Activated CD4-positive, CD25-positive, alpha-beta regulatory T cell treated with anti-CD3 and anti-CD28 coated beads, Interleukin-2, amount 50 U/mL, for 24 hours (primary cell): ENCODE measurements at regions not wholly inside any gene's neighbourhood (a gene's known extent, or its start where the extent isn't known, plus 50 kb on each side); places are given as distances from the start of the nearest gene placed in this dataset.

Source experiments
- ATAC-seq, 2 donors: fragments of 150-1000 bp; cut with Tn5 transposase; one replicate each; pipeline ENCODE4 v1.10.0; 2021; ENCODE audit warnings: mild to moderate bottlenecking in 1 of 2, moderate library complexity in 1 of 2

DNA sequence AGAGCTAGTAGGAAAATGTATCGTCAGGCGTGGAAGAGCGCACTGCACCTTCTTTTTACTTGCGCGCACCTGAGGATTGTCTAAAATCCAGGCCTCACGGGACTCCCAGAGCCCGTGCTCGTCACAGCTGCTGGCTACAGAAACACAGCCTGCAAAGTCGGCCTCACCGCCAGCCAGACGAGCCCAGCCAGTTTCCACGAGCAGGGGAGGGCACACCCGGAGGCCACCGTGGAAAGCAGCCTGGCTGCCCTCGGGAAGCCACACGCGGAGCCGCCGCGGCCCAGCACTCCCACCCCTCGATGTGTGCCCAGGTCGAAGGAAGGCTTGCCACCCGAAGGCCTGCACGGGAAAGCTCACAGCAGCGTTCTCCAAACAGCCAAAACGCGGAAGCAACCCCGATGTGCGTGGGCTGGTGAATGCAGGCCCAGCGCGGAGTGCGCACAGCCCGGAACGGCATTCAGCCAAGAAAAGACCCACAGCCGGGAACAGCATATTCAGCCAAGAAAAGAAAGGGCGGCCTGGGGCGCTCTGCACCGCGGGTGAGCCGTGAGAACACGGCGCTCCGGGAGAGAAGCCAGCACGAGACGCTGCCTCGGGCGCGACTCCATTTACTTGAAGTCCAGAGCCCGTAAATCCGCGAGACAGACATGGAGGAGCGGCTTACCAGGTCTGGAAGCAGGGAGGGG is 53.9 kb upstream of the SALL3 start:
- ATAC-seq: no peak

DNA sequence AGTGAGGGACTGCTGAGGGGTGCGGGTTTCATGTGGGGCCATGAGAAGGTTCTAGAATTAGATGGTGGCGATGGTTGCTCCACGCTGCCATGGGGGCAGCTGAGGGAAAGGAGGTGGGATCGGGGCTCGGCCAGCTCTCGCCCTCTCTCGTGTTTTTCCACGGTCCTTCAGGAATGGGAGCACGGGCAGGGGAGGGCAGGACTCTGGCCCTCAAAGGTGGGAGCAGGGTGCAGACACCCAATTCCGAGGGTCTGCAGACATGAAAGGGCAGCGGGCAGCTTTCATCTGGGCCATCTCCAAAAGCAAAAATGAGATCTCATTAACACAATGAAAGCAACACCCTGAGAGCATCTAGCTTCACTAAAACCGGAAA is 53.4 kb upstream of the SALL3 start:
- ATAC-seq: no peak

DNA sequence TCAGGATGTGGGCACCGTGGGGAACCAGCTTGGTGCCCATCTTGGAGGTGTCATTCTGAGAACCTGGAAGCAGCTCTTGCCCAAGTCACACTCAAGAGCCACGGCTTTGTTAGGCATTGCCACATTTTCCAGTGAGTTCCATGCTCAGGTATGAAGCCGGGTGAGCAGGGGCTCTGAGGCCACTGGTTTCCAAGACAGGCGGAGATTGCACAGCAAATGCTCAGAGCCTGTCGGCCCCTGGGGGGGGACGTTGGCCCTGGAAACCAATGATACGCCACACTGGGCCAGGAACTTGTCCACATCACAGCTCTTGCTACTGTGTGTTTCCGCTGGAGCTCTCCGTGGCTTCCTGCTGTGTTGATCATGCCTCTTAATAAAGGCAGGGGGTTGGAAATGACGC is 52.5 kb upstream of the SALL3 start:
- no peak for ATAC-seq

DNA sequence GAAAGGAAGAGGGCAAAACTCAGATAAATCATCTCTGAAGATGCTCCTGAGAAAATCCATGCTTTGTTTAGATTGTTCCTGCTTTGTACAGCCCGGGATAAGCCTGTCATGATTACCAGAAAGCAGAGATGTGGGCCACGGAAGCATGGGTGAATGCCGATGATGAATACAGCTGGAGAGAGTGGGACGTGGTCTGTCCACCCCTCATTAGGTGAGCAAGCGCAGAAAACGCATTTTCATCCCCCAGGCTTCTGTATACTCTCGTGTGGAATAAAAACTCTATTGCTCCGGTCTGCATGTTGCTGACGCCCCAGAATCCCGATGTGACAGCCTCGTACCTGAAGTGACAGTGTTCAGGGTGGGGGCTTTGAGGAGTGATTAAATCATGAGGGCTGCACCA is 52.0 kb upstream of the SALL3 start:
- no peak for ATAC-seq

DNA sequence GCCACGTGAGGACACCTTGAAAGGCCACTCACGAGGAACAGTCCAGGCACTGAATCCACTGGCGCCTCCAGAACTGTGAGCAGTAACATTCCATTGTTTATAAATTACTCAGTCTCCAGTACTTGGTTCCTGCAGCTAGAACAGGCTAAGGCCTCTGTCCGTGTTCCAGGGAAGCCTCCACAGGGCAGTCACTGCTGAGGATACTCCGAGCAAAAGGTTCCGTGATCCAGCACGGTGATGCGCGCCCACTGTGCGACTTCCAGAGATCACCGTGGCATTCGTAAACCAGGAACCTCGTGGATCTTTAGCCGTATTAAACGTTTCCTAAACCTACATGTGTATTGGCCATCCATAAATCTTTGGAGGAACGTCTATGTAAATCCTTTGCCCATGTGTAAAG is 51.5 kb upstream of the SALL3 start:
- no peak for ATAC-seq

DNA sequence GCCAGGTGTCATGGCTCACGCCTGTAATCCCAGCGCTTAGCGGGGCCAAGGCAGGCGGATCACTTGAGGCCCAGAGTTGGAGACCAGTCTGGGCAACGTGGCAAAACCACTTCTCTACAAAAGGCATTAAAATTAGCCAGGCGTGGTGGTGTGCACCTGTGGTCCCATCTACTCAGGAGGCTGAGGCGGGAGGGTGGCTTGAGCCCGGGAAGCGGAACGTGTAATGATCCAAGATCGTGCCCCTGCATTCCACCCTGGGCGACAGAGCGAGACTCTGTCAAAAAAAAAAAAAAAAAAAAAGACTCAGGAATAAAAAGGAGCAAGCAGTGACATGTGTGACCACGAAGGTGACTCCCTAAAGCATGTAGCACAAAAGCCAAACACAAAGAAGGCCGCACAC is 50.1 kb upstream of the SALL3 start:
- ATAC-seq: no peak
